SK-N-SH (cell line): ENCODE measurements at regions not wholly inside any gene's neighbourhood (a gene's known extent, or its start where the extent isn't known, plus 50 kb on each side); places are given as distances from the start of the nearest gene placed in this dataset.

Experiments
- CTCF ChIA-PET: fragments of 300-600, 350-600 bp; formaldehyde crosslinking; extraction: SDS; loops from one replicate; lab custom pipeline; 2021; lab: Yijun Ruan, JAX
- POLR2A ChIA-PET: fragments of 350-600 bp; sonication (Branson Sonifier 250); formaldehyde crosslinking; extraction: SDS; loops from one replicate; lab custom pipeline; 2020; ENCODE audit warnings: antibody characterized with exemption, inconsistent platforms; lab: Yijun Ruan, JAX
- DNase-seq: peaks from one replicate; pipeline ENCODE4 v3.0.0; 2012
- H2AFZ ChIP-seq: fragments of 200-600 bp; sonication (generic); 2 replicates; pipeline ENCODE4 v1.8.1; 2016; ENCODE audit warnings: antibody characterized with exemption, mild to moderate bottlenecking, low read depth
- H3F3A ChIP-seq: fragments of 200-600 bp; sonication (generic); replicated peaks from 2 replicates; pipeline ENCODE3; 2016; ENCODE audit warnings: antibody characterized with exemption, mild to moderate bottlenecking; ENCODE audit not compliant: insufficient read depth
- H3K27ac ChIP-seq, 2 experiments: fragments of 200-500 bp in 1 of 2; fragments of 200-600 bp in 1 of 2; sonication (Bioruptor generic) in 1 of 2; sonication (generic), shearing (Covaris generic) in 1 of 2; 2 replicates each; pipeline versions ENCODE4 v1.5.1 to v1.6.1; 2014 to 2016; ENCODE audit warnings: low read depth in 2 of 2, inconsistent platforms in 1 of 2, low read length in 1 of 2, mild to moderate bottlenecking in 1 of 2, mixed read lengths in 1 of 2
- H3K27me3 ChIP-seq: fragments of 200-600 bp; sonication (generic), shearing (Covaris generic); 2 replicates; pipeline ENCODE4 v1.6.1; 2016; ENCODE audit warnings: mixed run types; ENCODE audit not compliant: insufficient read depth
- H3K36me3 ChIP-seq, 2 experiments: fragments of 200-500 bp in 1 of 2; fragments of 200-600 bp in 1 of 2; sonication (Bioruptor generic) in 1 of 2; sonication (generic) in 1 of 2; replicated peaks in 1 of 2; 2 replicates each; pipeline versions ENCODE3 to v1.5.1; 2014 to 2016; ENCODE audit warnings: low read length in 1 of 2, mild to moderate bottlenecking in 1 of 2; ENCODE audit not compliant: insufficient read depth in 2 of 2, control insufficient read depth in 1 of 2
- H3K4me1 ChIP-seq, 2 experiments: fragments of 200-500 bp in 1 of 2; fragments of 200-600 bp in 1 of 2; sonication (Bioruptor generic) in 1 of 2; sonication (generic), shearing (Covaris generic) in 1 of 2; 2 replicates each; pipeline versions ENCODE4 v1.5.1 to v1.6.1; 2014 to 2016; ENCODE audit warnings: low read depth in 1 of 2, low read length in 1 of 2, mixed run types in 1 of 2; ENCODE audit not compliant: insufficient read depth in 2 of 2, control insufficient read depth in 1 of 2
- H3K4me2 ChIP-seq: fragments of 200-600 bp; sonication (generic), shearing (Covaris generic); 2 replicates; pipeline ENCODE4 v1.6.1; 2017; ENCODE audit warnings: mixed run types
- H3K4me3 ChIP-seq, 2 experiments: fragments of 200-500 bp in 1 of 2; fragments of 200-600 bp in 1 of 2; sonication (Bioruptor generic) in 1 of 2; sonication (generic), shearing (Covaris generic) in 1 of 2; 2 replicates each; pipeline versions ENCODE4 v1.5.1 to v1.8.1; 2014 to 2016; ENCODE audit warnings: low read depth in 2 of 2, inconsistent platforms in 1 of 2, low read length in 1 of 2, mild to moderate bottlenecking in 1 of 2, mixed read lengths in 1 of 2, moderate library complexity in 1 of 2
- H3K79me2 ChIP-seq: fragments of 200-600 bp; sonication (generic); 2 replicates; pipeline ENCODE4 v1.8.1; 2017; ENCODE audit warnings: mild to moderate bottlenecking; ENCODE audit not compliant: insufficient read depth
- H3K9ac ChIP-seq: fragments of 200-600 bp; sonication (generic); 2 replicates; pipeline ENCODE4 v1.6.1; 2017; ENCODE audit warnings: mixed run types
- H3K9me2 ChIP-seq: fragments of 200-600 bp; sonication (generic); 2 replicates; pipeline ENCODE4 v1.6.1; 2017; ENCODE audit warnings: mixed run types
- H3K9me3 ChIP-seq: fragments of 200-600 bp; sonication (generic); 2 replicates; pipeline ENCODE4 v1.6.1; 2017; ENCODE audit warnings: mixed run types, mild to moderate bottlenecking, moderate library complexity
- H4K20me1 ChIP-seq: fragments of 200-600 bp; sonication (generic); 2 replicates; pipeline ENCODE4 v1.6.1; 2017; ENCODE audit warnings: mild to moderate bottlenecking, mixed run types; ENCODE audit not compliant: insufficient read depth
- ELF1 ChIP-seq: IDR thresholded peaks from 2 replicates; pipeline ENCODE4 v1.4.0; 2012
- EP300 ChIP-seq, 2 experiments: IDR thresholded peaks; 2 replicates each; pipeline versions ENCODE4 v1.4.0 to v1.6.1; 2012; ENCODE audit warnings: borderline replicate concordance in 1 of 2, low read depth in 1 of 2, low read length in 1 of 2
- FOSL2 ChIP-seq: IDR thresholded peaks from 2 replicates; pipeline ENCODE4 v1.4.0; 2012; ENCODE audit warnings: low read depth, mild to moderate bottlenecking, moderate library complexity, borderline replicate concordance
- FOXJ3 ChIP-seq: sonication (generic); formaldehyde crosslinking; IDR thresholded peaks from 2 replicates; pipeline ENCODE4 v1.5.1; 2020; ENCODE audit warnings: mild to moderate bottlenecking, missing genetic modification reagents
- FOXM1 ChIP-seq: IDR thresholded peaks from 2 replicates; pipeline ENCODE4 v1.4.0; 2012; ENCODE audit warnings: low read depth, mild to moderate bottlenecking
- GATA2 ChIP-seq: sonication (generic); formaldehyde crosslinking; IDR thresholded peaks from 2 replicates; pipeline ENCODE4 v1.5.0; 2020; ENCODE audit warnings: mild to moderate bottlenecking, missing genetic modification reagents
- IRF3 ChIP-seq: fragments of 150-350 bp; IDR thresholded peaks from 2 replicates; pipeline ENCODE4 v1.6.1; 2016; ENCODE audit warnings: mild to moderate bottlenecking, low read depth, low read length
- JUND ChIP-seq: IDR thresholded peaks from 2 replicates; pipeline ENCODE4 v1.4.0; 2012
- MEF2A ChIP-seq: IDR thresholded peaks from 2 replicates; pipeline ENCODE4 v1.4.0; 2012; ENCODE audit warnings: low read depth, borderline replicate concordance
- NFIC ChIP-seq: IDR thresholded peaks from 2 replicates; pipeline ENCODE4 v1.4.0; 2012; ENCODE audit warnings: borderline replicate concordance
- NRF1 ChIP-seq: IDR thresholded peaks from 2 replicates; pipeline ENCODE4 v1.6.1; 2012; ENCODE audit warnings: low read depth, mild to moderate bottlenecking, low read length
- PBX3 ChIP-seq: IDR thresholded peaks from 2 replicates; pipeline ENCODE4; 2012
- POLR2AphosphoS5 ChIP-seq: IDR thresholded peaks from 2 replicates; pipeline ENCODE4 v1.6.1; 2012; ENCODE audit warnings: low read depth, low read length
- RAD21 ChIP-seq: IDR thresholded peaks from 2 replicates; pipeline ENCODE4 v1.6.1; 2012; ENCODE audit warnings: mild to moderate bottlenecking, low read length
- RCOR1 ChIP-seq: fragments of 150-350 bp; IDR thresholded peaks from 2 replicates; pipeline ENCODE4 v1.6.1; 2017; ENCODE audit warnings: antibody characterized with exemption, low read length
- REST ChIP-seq: IDR thresholded peaks from 2 replicates; pipeline ENCODE4 v1.6.1; 2012; ENCODE audit warnings: mild to moderate bottlenecking, low read depth, low read length, moderate library complexity
- RFX5 ChIP-seq: IDR thresholded peaks from 2 replicates; pipeline ENCODE4 v1.6.1; 2012; ENCODE audit warnings: mild to moderate bottlenecking, improper control_type of control experiment, low read length
- SIN3A ChIP-seq: IDR thresholded peaks from 2 replicates; pipeline ENCODE4 v1.6.1; 2012; ENCODE audit warnings: low read depth, mild to moderate bottlenecking, low read length, moderate library complexity, borderline replicate concordance
- SMC3 ChIP-seq: IDR thresholded peaks from 2 replicates; pipeline ENCODE4 v1.6.1; 2012; ENCODE audit warnings: low read depth, low read length, improper control_type of control experiment
- TCF12 ChIP-seq: IDR thresholded peaks from 2 replicates; pipeline ENCODE4 v1.4.0; 2012
- TEAD4 ChIP-seq: IDR thresholded peaks from 2 replicates; pipeline ENCODE4 v1.4.0; 2012; ENCODE audit warnings: mild to moderate bottlenecking, borderline replicate concordance; ENCODE audit not compliant: insufficient read depth
- YY1 ChIP-seq: IDR thresholded peaks from 2 replicates; pipeline ENCODE4 v1.4.0; 2012; ENCODE audit warnings: low read depth, mild to moderate bottlenecking
- WGBS: methylation state at CpG from one replicate; pipeline ENCODE4 v1.1.6; 2017; ENCODE audit warnings: low lambda C conversion rate; 5-methylcytosine and 5-hydroxymethylcytosine counted together
- TF ChIP-seq, protein P1 (sequence below): fragments of 200-600 bp; sonication (generic); IDR thresholded peaks from 2 replicates; pipeline ENCODE4 v1.6.1; 2017; ENCODE audit warnings: antibody characterized with exemption, mild to moderate bottlenecking, moderate library complexity
- TF ChIP-seq, protein P2 (sequence below): IDR thresholded peaks from 2 replicates; pipeline ENCODE4 v1.4.0; 2012; ENCODE audit warnings: low read depth, borderline replicate concordance
- TF ChIP-seq, protein P3 (sequence below): IDR thresholded peaks from 2 replicates; pipeline ENCODE4 v1.4.0; 2012; ENCODE audit warnings: low read depth

GRCh38 chr4:178457286-178457685 is 1015.0 kb upstream of the AGA start (continued):
- no peak for TF ChIP-seq RFX5
- TF ChIP-seq SIN3A = no peak
- TF ChIP-seq FOXJ3 (CRISPR knock-in tag) = no peak
- TF ChIP-seq SMC3 = no peak
- no peak for TF ChIP-seq RCOR1
- TF ChIP-seq, protein P1, sequence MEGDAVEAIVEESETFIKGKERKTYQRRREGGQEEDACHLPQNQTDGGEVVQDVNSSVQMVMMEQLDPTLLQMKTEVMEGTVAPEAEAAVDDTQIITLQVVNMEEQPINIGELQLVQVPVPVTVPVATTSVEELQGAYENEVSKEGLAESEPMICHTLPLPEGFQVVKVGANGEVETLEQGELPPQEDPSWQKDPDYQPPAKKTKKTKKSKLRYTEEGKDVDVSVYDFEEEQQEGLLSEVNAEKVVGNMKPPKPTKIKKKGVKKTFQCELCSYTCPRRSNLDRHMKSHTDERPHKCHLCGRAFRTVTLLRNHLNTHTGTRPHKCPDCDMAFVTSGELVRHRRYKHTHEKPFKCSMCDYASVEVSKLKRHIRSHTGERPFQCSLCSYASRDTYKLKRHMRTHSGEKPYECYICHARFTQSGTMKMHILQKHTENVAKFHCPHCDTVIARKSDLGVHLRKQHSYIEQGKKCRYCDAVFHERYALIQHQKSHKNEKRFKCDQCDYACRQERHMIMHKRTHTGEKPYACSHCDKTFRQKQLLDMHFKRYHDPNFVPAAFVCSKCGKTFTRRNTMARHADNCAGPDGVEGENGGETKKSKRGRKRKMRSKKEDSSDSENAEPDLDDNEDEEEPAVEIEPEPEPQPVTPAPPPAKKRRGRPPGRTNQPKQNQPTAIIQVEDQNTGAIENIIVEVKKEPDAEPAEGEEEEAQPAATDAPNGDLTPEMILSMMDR = no peak
- no peak for TF ChIP-seq ELF1
- TF ChIP-seq IRF3 = no peak
- TF ChIP-seq GATA2 = no peak
- TF ChIP-seq, all 33 proteins: peak for 0

DNA sequence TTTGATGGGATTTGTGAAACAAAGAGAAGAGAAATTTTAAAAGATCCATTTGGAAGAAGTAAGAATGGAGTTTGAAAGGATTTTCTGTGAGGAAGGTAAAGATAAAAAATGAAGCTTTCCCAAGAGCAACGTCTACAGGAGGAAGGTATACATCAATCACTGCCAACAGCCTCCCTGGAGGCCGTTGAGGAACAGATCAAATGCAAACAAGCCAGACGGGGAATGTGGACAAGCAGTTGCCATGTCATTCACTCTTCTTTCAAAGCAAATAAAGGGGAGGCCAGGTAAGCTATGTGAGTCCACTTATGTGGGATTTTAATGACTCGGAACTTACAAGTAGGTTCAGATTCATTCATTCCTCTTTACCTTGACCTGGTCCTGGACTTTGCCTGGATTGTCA is 1020.5 kb upstream of the AGA start:
- Histone ChIP-seq H3K9me3 (no peaks in the 10 kb centered on the region), H3K27ac (no peak overlapping the region), H3K4me2 (no peak overlapping the region), H3K27me3 (no peaks in the 10 kb centered on the region), H3K4me1 (no peaks in the 10 kb centered on the region), H3K79me2 (no peaks in the 10 kb centered on the region), H3K9me2 (no peaks in the 10 kb centered on the region), H2AFZ (no peak overlapping the region), H3K4me3 (no peak overlapping the region), H3F3A (no peaks in the 10 kb centered on the region), H3K9ac (no peak overlapping the region), H3K36me3 (no peaks in the 10 kb centered on the region), H4K20me1 (no peaks in the 10 kb centered on the region)
- DNase-seq = no peak
- CTCF ChIA-PET = no interaction called here
- WGBS = 3% methylated on average over 4 of the region's 4 CpGs
- TF ChIP-seq, protein P2, sequence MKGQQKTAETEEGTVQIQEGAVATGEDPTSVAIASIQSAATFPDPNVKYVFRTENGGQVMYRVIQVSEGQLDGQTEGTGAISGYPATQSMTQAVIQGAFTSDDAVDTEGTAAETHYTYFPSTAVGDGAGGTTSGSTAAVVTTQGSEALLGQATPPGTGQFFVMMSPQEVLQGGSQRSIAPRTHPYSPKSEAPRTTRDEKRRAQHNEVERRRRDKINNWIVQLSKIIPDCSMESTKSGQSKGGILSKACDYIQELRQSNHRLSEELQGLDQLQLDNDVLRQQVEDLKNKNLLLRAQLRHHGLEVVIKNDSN = no peak
- TF ChIP-seq ELF1 = no peak
- no peak for TF ChIP-seq TCF12
- TF ChIP-seq FOSL2 = no peak
- TF ChIP-seq REST = no peak
- no peak for TF ChIP-seq EP300 (IDR thresholded peaks at IDR 0.05; ENCODE audit: borderline replicate concordance in 1 of 2, low read depth in 1 of 2, low read length in 1 of 2)
- no peak for TF ChIP-seq MEF2A
- TF ChIP-seq PBX3 = no peak
- no peak for TF ChIP-seq JUND
- TF ChIP-seq NFIC = no peak
- no peak for TF ChIP-seq RAD21
- TF ChIP-seq POLR2AphosphoS5 = no peak
- TF ChIP-seq, protein P3, sequence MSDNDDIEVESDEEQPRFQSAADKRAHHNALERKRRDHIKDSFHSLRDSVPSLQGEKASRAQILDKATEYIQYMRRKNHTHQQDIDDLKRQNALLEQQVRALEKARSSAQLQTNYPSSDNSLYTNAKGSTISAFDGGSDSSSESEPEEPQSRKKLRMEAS = no peak
- TF ChIP-seq TEAD4 = no peak
- TF ChIP-seq NRF1 = no peak
- no peak for TF ChIP-seq FOXM1
- no peak for TF ChIP-seq FOXJ3 (CRISPR knock-in tag)
- TF ChIP-seq YY1 = no peak
- no peak for TF ChIP-seq IRF3
- POLR2A ChIA-PET = no interaction called here
